ENCODE measurements at regions not wholly inside any gene's neighbourhood (a gene's known extent, or its start where the extent isn't known, plus 50 kb on each side); places are given as distances from the start of the nearest gene placed in this dataset.

DNA sequence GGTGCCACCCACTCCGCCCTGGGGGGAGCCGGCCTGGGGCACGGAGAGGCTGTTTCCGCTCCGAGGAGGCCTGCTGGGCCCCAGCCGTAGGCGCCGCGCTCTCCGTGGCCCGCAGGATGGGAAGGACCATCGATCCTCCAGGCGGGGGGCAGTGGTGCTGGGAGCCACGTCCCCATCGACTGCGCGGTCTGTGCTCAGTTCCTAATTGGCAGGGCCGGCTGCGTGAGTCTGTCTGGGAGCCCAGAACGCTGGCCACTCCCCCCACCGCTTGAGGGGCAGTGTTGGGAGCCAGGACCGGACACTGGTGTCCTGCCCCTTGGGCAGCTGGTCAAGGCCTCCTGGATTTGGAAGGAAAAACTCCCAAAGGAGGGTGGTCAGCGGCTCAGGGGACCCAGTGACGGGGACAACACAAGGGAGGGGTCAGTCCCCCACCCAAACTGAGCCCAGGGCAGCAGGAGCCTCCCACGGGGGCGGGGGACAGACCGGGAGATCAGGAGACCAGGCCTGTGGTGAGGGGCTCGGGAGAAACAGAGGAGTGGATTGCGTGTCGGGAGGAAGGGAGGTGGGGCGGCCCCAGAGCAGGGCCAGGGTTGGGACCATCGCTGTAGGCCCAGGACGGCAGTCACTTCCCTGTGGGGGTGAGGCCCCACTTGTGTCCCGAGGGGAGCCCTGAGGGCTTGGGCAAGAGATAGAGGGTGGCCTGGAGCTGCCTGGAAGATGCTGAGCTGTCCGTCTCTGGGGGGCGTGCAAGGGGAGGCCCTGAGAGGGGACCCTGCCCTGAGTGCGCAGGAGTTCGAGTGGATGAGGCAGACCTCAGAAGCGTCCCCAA is 89.0 kb downstream of the UNCX start:
- TF ChIP-seq, protein P1, sequence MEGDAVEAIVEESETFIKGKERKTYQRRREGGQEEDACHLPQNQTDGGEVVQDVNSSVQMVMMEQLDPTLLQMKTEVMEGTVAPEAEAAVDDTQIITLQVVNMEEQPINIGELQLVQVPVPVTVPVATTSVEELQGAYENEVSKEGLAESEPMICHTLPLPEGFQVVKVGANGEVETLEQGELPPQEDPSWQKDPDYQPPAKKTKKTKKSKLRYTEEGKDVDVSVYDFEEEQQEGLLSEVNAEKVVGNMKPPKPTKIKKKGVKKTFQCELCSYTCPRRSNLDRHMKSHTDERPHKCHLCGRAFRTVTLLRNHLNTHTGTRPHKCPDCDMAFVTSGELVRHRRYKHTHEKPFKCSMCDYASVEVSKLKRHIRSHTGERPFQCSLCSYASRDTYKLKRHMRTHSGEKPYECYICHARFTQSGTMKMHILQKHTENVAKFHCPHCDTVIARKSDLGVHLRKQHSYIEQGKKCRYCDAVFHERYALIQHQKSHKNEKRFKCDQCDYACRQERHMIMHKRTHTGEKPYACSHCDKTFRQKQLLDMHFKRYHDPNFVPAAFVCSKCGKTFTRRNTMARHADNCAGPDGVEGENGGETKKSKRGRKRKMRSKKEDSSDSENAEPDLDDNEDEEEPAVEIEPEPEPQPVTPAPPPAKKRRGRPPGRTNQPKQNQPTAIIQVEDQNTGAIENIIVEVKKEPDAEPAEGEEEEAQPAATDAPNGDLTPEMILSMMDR (IDR thresholded peaks at IDR 0.05; ENCODE audit: borderline replicate concordance, extremely low read depth, low read length, poor library complexity, severe bottlenecking) = no peak
- TF ChIP-seq EZH2 (IDR thresholded peaks at IDR 0.05; ENCODE audit: borderline replicate concordance, low read depth, low read length, severe bottlenecking) = no peak

All from DND-41 (cell line).